ENCODE measurements at regions not wholly inside any gene's neighbourhood (a gene's known extent, or its start where the extent isn't known, plus 50 kb on each side); places are given as distances from the start of the nearest gene placed in this dataset.

- no peak overlapping the region for H3K4me3 ChIP-seq (replicated peaks; ENCODE audit: low read depth, low read length)
- no peak for DNase-seq (ENCODE audit: low read depth)
- no peak for TF ChIP-seq CTCF (IDR thresholded peaks at IDR 0.05; ENCODE audit: low read length, missing control alignments)
Observed at GRCh38 chr2:128384446-128384845, 65.8 kb upstream of the HS6ST1 start.

GRCh38 chr2:128384956-128385355 is 66.3 kb upstream of the HS6ST1 start:
- no peak for DNase-seq (ENCODE audit: low read depth)
- no peak overlapping the region for H3K4me3 ChIP-seq (replicated peaks; ENCODE audit: low read depth, low read length)
- no peak for TF ChIP-seq CTCF (IDR thresholded peaks at IDR 0.05; ENCODE audit: low read length, missing control alignments)

GRCh38 chr2:128385365-128385764 is 66.7 kb upstream of the HS6ST1 start:
- DNase-seq (ENCODE audit: low read depth): no peak
- H3K4me3 ChIP-seq (replicated peaks; ENCODE audit: low read depth, low read length): no peak overlapping the region
- TF ChIP-seq CTCF (IDR thresholded peaks at IDR 0.05; ENCODE audit: low read length, missing control alignments): no peak

GRCh38 chr2:128386066-128386465 is 67.4 kb upstream of the HS6ST1 start:
- no peak for DNase-seq (ENCODE audit: low read depth)
- TF ChIP-seq CTCF (IDR thresholded peaks at IDR 0.05; ENCODE audit: low read length, missing control alignments): no peak
- H3K4me3 ChIP-seq (replicated peaks; ENCODE audit: low read depth, low read length): no peak overlapping the region

GRCh38 chr2:128388499-128388941 is 69.9 kb upstream of the HS6ST1 start:
- no peak for TF ChIP-seq CTCF (IDR thresholded peaks at IDR 0.05; ENCODE audit: low read length, missing control alignments)
- DNase-seq (ENCODE audit: low read depth): no peak
- H3K4me3 ChIP-seq (replicated peaks; ENCODE audit: low read depth, low read length): no peak overlapping the region

GRCh38 chr2:128389388-128390086 is 70.9 kb upstream of the HS6ST1 start:
- no peak overlapping the region for H3K4me3 ChIP-seq (replicated peaks; ENCODE audit: low read depth, low read length)
- TF ChIP-seq CTCF (IDR thresholded peaks at IDR 0.05; ENCODE audit: low read length, missing control alignments): no peak
- no peak for DNase-seq (ENCODE audit: low read depth)
